LNCaP clone FGC (cell line): ENCODE measurements at regions not wholly inside any gene's neighbourhood (a gene's known extent, or its start where the extent isn't known, plus 50 kb on each side); places are given as distances from the start of the nearest gene placed in this dataset.
"Not testable (repeated sequence)": the region's sequence is repeated elsewhere in the genome, so short reads cannot be mapped to it uniquely, and the experiment has no call there.

Source experiments
- DNase-seq: peaks from one replicate; pipeline ENCODE4 v3.0.0-alpha.2; 2011; ENCODE audit warnings: low read depth
- H3K4me3 ChIP-seq: 2 replicates; pipeline ENCODE4 v1.5.1; 2011; ENCODE audit warnings: mild to moderate bottlenecking, low read depth, low read length, control low read depth
- CTCF ChIP-seq: IDR thresholded peaks from 2 replicates; pipeline ENCODE4 v1.5.1; 2012; ENCODE audit warnings: mild to moderate bottlenecking; ENCODE audit not compliant: control insufficient read depth, insufficient read depth; ENCODE audit errors: extremely low read depth

GRCh38 chr3:170657312-170657711, 71.4 kb upstream of the SLC7A14 start:
- no peak for DNase-seq
- H3K4me3 ChIP-seq, result no peak overlapping the region
- no peak for TF ChIP-seq CTCF

GRCh38 chr3:170656284-170656683, 70.4 kb upstream of the SLC7A14 start:
- no peak for DNase-seq
- no peak for TF ChIP-seq CTCF
- no peak overlapping the region for H3K4me3 ChIP-seq

DNA sequence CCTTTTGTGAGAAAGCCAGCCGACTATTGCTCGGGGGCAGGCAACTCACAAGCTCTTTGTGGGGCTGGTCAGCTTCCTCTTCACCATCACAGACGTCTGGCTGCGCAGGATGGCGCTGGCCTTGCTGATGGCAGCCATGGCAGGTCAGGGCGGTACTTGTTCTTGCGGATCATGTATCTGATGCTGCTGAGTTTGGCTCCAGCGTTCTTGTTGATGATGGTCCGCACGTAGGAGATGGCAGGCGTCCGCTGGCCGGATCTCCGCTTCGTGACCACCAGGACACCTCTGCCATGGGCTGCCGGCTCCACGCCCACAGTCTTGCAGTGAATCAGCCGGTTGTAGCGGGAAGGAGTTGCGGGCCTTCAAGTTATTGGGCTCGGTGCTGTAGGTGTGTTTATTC, 67.9 kb upstream of the SLC7A14 start:
- no peak for DNase-seq
- no peak overlapping the region for H3K4me3 ChIP-seq
- no peak for TF ChIP-seq CTCF

DNA sequence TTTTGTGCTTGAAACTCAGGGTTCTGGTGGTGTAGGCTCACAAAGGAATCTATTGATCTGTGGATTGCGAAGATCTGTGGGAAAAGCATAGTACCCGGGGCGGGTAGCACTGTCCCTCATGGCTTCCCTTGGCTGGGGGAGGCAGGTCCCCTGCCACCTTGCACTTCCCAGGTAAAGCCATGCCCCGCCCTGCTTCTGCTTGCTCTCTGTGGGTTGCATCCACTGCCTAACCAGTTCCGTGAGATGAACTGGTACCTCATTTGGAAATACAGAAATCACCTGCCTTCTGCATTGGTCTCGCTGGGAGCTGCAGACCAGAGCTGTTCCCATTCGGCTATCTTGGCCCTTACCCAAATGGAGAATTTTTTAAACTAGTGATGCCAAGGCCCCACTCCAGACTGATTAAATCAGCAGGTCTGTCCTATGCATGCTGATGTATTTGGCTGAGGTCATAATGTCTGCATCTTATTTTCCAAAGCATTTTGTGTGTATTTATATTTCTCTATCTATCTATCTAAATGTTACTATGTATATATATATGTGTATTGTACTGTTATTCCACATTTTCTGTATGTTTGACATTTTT, 65.5 kb upstream of the SLC7A14 start:
- H3K4me3 ChIP-seq, result no peak overlapping the region
- DNase-seq, result no peak
- TF ChIP-seq CTCF, result no peak

- not testable (repeated sequence) for DNase-seq, H3K4me3 ChIP-seq
These were observed 64.7 kb upstream of the SLC7A14 start for GRCh38 chr3:170650557-170650956.

DNA sequence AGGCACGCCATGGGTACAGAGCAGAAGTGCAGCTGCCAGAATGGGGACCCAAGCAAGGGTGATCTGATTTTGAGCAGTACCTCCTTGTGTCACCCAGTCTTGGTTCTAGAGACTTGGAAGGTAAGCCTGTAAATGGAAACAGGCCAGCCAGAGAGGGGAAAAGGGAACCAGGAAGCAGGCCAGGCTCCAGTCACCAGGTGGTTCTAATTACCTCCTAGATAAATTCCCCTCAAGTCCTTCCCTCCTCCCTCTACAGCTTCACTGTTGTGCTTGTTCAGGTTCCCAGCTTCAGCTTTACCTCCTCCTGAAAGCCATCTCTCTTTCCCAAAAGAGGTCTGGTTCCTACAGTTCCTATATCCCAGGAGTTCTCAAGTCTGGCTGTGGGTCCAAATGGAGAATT, 58.8 kb upstream of the SLC7A14 start:
- H3K4me3 ChIP-seq, result no peak overlapping the region
- TF ChIP-seq CTCF, result no peak
- no peak for DNase-seq

- no peak overlapping the region for H3K4me3 ChIP-seq
- TF ChIP-seq CTCF, result no peak
- no peak for DNase-seq
These were observed 58.0 kb upstream of the SLC7A14 start for GRCh38 chr3:170643831-170644230.
